ENCODE measurements at regions not wholly inside any gene's neighbourhood (a gene's known extent, or its start where the extent isn't known, plus 50 kb on each side); places are given as distances from the start of the nearest gene placed in this dataset.
"Not testable (repeated sequence)": the region's sequence is repeated elsewhere in the genome, so short reads cannot be mapped to it uniquely, and the experiment has no call there.

- no peak for TF ChIP-seq CTCF (IDR thresholded peaks at IDR 0.05; ENCODE audit: extremely low read depth, insufficient read depth, missing control alignments)
- in situ Hi-C loops (cut with MboI; ENCODE audit: low pct_unique_long_range_greater_than_20kb, low sequenced_read_pairs, unreplicated experiment) = no loop called here
- DNase-seq (ENCODE audit: low spot score) = no peak
Measured at GRCh38 chr1:238384381-238384780, 493.7 kb upstream of the ZP4 start.

GRCh38 chr1:238380167-238380566, 489.4 kb upstream of the ZP4 start:
- in situ Hi-C loops (cut with MboI; ENCODE audit: low pct_unique_long_range_greater_than_20kb, low sequenced_read_pairs, unreplicated experiment) = no loop called here
- TF ChIP-seq CTCF (IDR thresholded peaks at IDR 0.05; ENCODE audit: extremely low read depth, insufficient read depth, missing control alignments) = no peak

DNA sequence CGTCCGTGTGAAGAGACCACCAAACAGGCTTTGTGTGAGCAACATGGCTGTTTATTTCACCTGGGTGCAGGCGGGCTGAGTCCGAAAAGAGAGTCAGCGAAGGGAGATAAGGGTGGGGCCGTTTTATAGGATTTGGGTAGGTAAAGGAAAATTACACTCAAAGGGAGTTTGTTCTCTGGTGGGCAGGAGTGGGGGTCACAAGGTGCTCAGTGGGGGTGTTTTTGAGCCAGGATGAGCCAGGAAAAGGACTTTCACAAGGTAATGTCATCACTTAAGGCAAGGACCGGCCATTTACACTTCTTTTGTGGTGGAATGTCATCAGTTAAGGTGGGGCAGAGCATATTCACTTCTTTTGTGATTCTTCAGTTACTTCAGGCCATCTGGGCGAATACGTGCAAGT, 488.7 kb upstream of the ZP4 start:
- DNase-seq (ENCODE audit: low spot score); in situ Hi-C loops (cut with MboI; ENCODE audit: low pct_unique_long_range_greater_than_20kb, low sequenced_read_pairs, unreplicated experiment): not testable (repeated sequence)

More at GRCh38 chr1:238380167-238380566, 489.4 kb upstream of the ZP4 start:
- no peak for DNase-seq (ENCODE audit: low spot score)

GRCh38 chr1:238377280-238377919, 486.7 kb upstream of the ZP4 start:
- no peak for DNase-seq (ENCODE audit: low spot score)
- TF ChIP-seq CTCF (IDR thresholded peaks at IDR 0.05; ENCODE audit: extremely low read depth, insufficient read depth, missing control alignments) = no peak
- in situ Hi-C loops (cut with MboI; ENCODE audit: low pct_unique_long_range_greater_than_20kb, low sequenced_read_pairs, unreplicated experiment) = no loop called here

DNA sequence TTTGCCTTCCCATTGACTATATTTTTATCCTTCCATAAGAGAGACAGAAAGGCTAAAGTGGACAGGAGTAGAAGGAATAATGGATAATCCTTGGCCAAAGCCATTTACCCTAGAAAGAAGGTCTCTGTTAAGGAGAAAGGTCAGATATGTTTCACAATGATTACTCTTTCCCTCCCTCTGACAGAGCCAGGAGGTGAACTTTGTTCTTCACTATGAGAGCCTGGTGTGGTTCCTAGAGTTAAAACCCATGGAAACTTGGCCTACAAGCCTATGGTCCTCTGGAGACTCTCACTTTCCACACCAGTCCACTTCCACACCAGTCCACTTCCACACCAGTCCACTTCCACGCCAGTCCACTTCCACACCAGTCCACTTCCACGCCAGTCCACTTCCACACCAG, 479.9 kb upstream of the ZP4 start:
- DNase-seq (ENCODE audit: low spot score) = no peak
- no peak for TF ChIP-seq CTCF (IDR thresholded peaks at IDR 0.05; ENCODE audit: extremely low read depth, insufficient read depth, missing control alignments)
- in situ Hi-C loops (cut with MboI; ENCODE audit: low pct_unique_long_range_greater_than_20kb, low sequenced_read_pairs, unreplicated experiment) = no loop called here

DNA sequence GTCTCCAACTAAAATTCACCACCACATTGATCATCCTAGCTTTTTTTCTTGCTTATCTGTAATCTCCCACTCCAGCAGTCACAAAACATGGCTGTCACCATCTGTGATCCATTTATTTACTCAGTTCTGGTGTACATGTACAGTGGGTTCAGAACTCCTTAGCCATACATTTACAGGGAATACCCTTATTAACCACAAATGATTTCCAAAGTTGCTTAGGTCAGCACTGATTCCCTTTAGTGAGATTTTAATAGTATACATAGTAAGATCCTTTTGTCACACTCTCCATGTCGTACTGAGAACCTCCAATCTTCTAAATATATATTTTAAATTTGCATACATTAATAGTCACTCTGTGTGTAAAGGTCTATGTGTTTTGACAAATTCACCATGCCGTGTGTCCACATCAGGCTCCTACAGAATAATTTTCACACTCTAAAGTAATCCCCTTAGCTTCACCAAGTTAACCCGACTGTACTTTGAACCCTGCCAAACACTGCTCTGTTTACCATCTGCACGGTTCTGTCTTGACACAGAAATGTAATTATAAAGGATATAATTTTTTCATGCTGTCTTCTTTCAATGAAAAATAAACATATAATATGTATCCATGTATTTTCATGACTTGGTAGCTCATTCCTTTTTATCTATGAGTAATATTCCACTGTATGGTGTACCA, 473.6 kb upstream of the ZP4 start:
- no peak for TF ChIP-seq CTCF (IDR thresholded peaks at IDR 0.05; ENCODE audit: extremely low read depth, insufficient read depth, missing control alignments)
- in situ Hi-C loops (cut with MboI; ENCODE audit: low pct_unique_long_range_greater_than_20kb, low sequenced_read_pairs, unreplicated experiment) = no loop called here
- DNase-seq (ENCODE audit: low spot score) = no peak

GRCh38 chr1:238360474-238360873, 469.8 kb upstream of the ZP4 start:
- no peak for TF ChIP-seq CTCF (IDR thresholded peaks at IDR 0.05; ENCODE audit: extremely low read depth, insufficient read depth, missing control alignments)
- in situ Hi-C loops (cut with MboI; ENCODE audit: low pct_unique_long_range_greater_than_20kb, low sequenced_read_pairs, unreplicated experiment) = no loop called here
- DNase-seq (ENCODE audit: low spot score) = no peak
